GM12892 (cell line): ENCODE measurements at regions not wholly inside any gene's neighbourhood (a gene's known extent, or its start where the extent isn't known, plus 50 kb on each side); places are given as distances from the start of the nearest gene placed in this dataset.

Source experiments
- POLR2AphosphoS5 ChIP-seq: IDR thresholded peaks from 2 replicates; pipeline ENCODE4 v1.6.1; 2011; ENCODE audit warnings: low read depth, low read length, control low read depth
- TAF1 ChIP-seq: IDR thresholded peaks from 2 replicates; pipeline ENCODE4 v1.6.1; 2011; ENCODE audit warnings: low read depth, mild to moderate bottlenecking, control low read depth, low read length, borderline replicate concordance

GRCh38 chr18:30568333-30568732 lies 474.2 kb downstream of the DSC3 start:
- TF ChIP-seq TAF1: no peak
- no peak for TF ChIP-seq POLR2AphosphoS5
